H54 (cell line): ENCODE measurements at regions not wholly inside any gene's neighbourhood (a gene's known extent, or its start where the extent isn't known, plus 50 kb on each side); places are given as distances from the start of the nearest gene placed in this dataset.
A peak's percentile ranks its signal among the peaks of the same experiment; 100 is the strongest.
"Not testable (repeated sequence)": the region's sequence is repeated elsewhere in the genome, so short reads cannot be mapped to it uniquely, and the experiment has no call there.

Experiments
- DNase-seq: peaks from one replicate; pipeline ENCODE4 v3.0.0; 2011; ENCODE audit warnings: low spot score, mixed read lengths; ENCODE audit not compliant: insufficient read length
- FAIRE-seq: peaks from 3 replicates; lab custom pipeline; 2011; peaks lifted over from hg19 to GRCh38; lab: Jason Lieb, UNC
- POLR2A ChIP-seq: IDR thresholded peaks from 2 replicates; pipeline ENCODE4 v1.6.1; 2011; ENCODE audit warnings: low read depth, mild to moderate bottlenecking, low read length

DNA sequence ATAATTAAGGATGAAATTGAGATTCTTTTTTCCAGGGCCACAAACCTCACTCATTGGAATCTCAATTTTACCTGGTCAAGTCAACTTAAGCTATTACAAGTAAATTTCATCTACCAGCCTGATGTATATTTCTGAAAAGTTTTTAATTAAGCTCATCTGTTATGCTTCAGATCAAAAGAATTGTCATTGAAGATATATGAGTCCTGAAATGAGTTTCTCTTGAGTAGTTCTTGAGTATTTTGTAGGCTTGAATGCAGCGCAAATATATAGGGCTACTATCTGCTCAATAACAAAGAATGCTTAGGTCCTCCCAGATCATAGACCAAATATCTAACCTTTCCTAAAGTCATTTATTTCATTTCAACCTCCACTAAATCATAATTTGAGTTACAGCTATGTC, 482.2 kb upstream of the ST8SIA4 start:
- no peak for TF ChIP-seq POLR2A
- DNase-seq (no peak), FAIRE-seq (no peak)

DNA sequence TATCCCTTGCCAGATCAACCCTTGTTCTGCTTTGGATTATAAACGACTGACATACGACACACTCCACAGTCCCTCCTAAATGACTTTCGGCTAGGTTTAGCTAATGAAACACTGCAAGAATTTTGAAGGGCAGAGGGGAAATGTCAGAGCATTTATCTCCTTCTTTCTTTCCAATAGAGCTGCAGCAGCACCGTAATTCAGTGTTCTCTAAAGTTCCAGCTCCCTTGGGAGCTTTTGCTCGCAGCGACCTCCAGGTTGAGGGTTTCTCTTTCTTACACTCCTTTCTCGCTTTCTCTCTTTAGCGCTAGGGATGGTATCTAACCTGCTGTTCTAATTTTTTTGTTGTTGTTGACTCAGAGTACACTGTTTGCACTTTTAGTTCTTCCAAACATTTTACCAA, 467.1 kb upstream of the ST8SIA4 start:
- TF ChIP-seq POLR2A, result no peak
- FAIRE-seq (no peak), DNase-seq (no peak)

GRCh38 chr5:101364469-101364868, 461.4 kb upstream of the ST8SIA4 start:
- no peak for DNase-seq
- no peak for FAIRE-seq
- TF ChIP-seq POLR2A, result no peak

GRCh38 chr5:101362067-101362466, 459.0 kb upstream of the ST8SIA4 start:
- no peak for TF ChIP-seq POLR2A
- no peak for DNase-seq
- FAIRE-seq, result no peak

DNA sequence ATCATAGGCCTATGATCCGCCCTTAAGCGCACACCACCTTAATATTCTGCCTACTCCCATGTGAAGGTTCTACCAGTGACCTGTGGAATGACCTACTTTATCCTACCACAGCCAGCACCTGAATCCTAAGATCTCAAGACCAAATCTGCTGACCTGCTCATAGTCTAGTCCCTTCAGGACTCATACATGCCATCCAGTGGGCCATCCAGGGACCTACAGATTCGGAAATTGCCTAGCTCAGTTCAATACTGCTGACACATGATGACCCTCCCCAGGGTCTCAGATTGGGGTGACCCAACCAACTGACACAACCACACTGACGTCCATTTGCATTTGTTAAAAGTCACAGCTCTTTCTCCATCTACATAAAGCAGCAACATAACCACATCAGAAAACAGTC, 443.8 kb upstream of the ST8SIA4 start:
- DNase-seq (no peak), FAIRE-seq (no peak)
- TF ChIP-seq POLR2A, result no peak

DNA sequence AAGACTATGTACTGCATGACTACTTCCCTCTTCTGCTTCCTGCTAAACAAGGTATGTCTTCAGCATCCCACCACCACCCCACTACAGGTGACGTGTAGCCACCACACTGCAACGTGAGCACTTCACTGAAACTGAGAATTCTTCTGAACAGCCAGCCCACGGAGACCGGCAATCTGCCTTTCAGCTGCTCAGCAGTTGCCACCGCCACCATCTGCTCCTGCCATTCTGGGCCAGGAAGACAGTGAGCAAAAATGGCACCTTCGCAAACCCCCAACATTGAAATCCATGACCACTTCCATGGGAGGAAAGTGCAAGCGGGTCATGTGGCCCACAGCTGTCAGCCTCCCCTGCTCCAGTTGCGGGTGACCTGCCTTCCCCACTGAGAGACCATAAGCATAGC, 443.4 kb upstream of the ST8SIA4 start:
- DNase-seq, result no peak
- no peak for FAIRE-seq
- no peak for TF ChIP-seq POLR2A

DNA sequence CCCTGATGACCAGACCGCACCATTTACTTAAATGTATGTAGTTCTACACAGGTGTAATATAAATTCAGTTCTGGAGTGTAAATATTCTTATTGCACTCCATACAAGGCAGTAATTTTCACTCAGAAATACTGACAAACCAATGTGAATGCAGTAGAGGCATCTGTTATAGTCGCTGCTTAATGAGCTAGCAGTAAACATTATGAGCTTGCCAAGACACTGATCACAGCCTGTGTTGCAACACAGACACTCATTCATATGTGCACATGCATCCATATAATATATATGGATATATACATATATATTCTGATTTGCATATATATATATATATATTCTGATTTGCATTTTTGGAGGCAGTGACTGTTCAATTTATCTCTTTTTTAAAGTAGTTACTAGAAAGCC, 435.1 kb upstream of the ST8SIA4 start:
- FAIRE-seq (no peak), DNase-seq (no peak)
- no peak for TF ChIP-seq POLR2A

- no peak for DNase-seq
- no peak for FAIRE-seq
- no peak for TF ChIP-seq POLR2A
These were observed 424.7 kb upstream of the ST8SIA4 start for GRCh38 chr5:101327816-101328215.

DNA sequence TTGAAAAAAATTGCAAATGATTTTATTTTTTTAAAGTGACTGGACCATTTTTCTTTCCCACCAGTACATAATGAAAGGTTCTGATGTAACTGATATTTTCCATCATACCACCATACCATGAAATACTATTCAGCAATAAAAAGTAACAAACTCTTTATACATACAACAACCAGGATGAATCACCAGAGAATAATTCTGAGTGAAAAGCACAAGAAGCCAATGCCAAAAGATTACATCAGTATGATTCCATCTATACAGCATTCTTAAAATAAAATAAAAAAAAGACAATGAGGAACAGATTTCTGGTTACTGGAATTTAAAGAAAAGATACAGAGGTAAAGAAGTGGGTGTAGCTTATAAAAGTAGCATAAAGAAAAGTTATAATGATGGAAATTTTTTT, 423.7 kb upstream of the ST8SIA4 start:
- DNase-seq (no peak), FAIRE-seq (no peak)
- no peak for TF ChIP-seq POLR2A

GRCh38 chr5:101316401-101316800, 413.3 kb upstream of the ST8SIA4 start:
- FAIRE-seq, DNase-seq: not testable (repeated sequence)

- no peak for TF ChIP-seq POLR2A
- no peak for DNase-seq
- FAIRE-seq, result peak; percentile 84
These were observed 403.5 kb upstream of the ST8SIA4 start for GRCh38 chr5:101306391-101307137.

DNA sequence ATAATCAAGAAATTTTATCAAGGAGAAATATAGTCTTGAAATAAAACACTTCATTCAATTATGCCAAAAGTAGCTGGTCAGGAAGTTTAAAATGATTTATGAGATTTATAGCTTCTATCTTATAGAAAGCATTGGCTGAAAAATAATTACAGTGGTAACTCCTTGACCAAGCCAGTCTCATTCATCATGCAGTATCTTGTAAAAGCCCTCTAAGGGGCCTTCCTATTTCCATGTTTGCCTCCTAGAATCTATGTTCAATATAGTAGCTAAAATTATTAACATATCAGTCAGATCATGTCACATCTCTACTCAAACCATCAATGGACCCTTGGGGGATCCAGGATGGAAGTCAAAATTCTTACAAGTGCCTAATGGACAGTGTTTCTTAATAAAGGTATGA, 393.4 kb upstream of the ST8SIA4 start:
- no peak for FAIRE-seq
- no peak for DNase-seq
- TF ChIP-seq POLR2A, result no peak

DNA sequence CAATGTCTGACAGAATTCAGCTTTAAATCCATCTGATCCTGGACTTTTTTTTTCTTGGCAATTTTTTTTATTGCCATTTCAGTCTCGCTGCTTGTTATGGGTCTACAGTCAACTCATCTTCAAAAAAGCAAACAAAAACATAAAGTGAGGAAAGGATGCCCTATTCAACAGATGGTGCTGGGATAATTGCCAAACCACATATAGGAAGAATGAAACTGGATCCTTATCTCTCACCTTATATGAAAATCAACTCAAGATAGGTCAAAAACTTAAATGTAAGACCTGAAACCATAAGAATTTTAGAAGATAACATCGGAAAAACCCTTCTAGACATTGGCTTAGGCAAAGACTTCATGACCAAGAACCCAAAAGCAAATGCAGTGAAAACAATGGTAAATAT, 389.1 kb upstream of the ST8SIA4 start:
- no peak for TF ChIP-seq POLR2A
- FAIRE-seq, result no peak
- DNase-seq, result no peak

DNA sequence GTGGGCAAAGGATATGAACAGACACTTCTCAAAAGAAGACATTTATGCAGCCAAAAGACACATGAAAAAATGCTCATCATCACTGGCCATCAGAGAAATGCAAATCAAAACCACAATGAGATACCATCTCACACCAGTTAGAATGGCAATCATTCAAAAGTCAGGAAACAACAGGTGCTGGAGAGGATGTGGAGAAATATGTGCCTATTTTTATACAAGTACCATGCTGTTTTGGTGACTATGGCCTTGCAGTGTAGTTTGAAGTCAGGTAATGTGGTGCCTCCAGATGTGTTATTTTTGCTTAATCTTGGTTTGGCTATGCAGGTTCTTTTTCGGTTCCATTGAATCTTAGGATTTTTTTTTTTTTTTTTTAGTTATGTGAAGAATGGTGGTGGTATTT, 387.7 kb upstream of the ST8SIA4 start:
- DNase-seq, FAIRE-seq: not testable (repeated sequence)

DNA sequence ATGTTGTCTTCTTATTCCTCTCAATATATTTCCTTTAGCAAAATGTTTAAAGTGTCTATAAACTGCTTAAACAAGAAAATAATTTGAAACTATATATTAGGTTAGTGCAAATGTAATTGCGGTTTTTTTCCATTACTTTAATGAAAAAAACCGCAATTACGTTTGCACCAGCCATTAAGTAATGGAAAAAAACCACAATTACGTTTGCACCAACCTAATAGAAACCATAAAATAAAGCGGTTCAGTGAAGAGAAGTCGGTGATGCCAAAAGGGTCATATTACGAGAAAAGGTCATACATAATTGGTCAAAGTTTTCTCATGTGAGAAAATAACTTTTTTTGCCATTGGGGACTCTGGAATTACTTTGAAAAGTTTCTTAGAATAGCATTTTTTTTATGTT, 385.6 kb upstream of the ST8SIA4 start:
- FAIRE-seq (no peak), DNase-seq (no peak)
- no peak for TF ChIP-seq POLR2A
